Muscle layer of duodenum (tissue), 2 donors: ENCODE measurements at regions not wholly inside any gene's neighbourhood (a gene's known extent, or its start where the extent isn't known, plus 50 kb on each side); places are given as distances from the start of the nearest gene placed in this dataset.

Experiments used
- H3K27ac ChIP-seq: one replicate; pipeline ENCODE4 v1.7.0; 2013; ENCODE audit warnings: mild to moderate bottlenecking, low read length
- H3K27me3 ChIP-seq: one replicate; pipeline ENCODE4 v1.7.0; 2013; ENCODE audit warnings: low read depth, mild to moderate bottlenecking, control low read depth, low read length
- H3K36me3 ChIP-seq, 2 donors: one replicate each; pipeline ENCODE4 v1.7.0; 2013; ENCODE audit warnings: low read length in 2 of 2, control low read depth in 1 of 2, mild to moderate bottlenecking in 1 of 2; ENCODE audit not compliant: insufficient read depth in 2 of 2, control insufficient read depth in 1 of 2
- H3K4me1 ChIP-seq, 2 donors: one replicate each; pipeline ENCODE4 v1.7.0; 2013; ENCODE audit warnings: low read length in 2 of 2, mild to moderate bottlenecking in 2 of 2, control low read depth in 1 of 2, moderate library complexity in 1 of 2; ENCODE audit not compliant: insufficient read depth in 2 of 2, control insufficient read depth in 1 of 2
- H3K4me3 ChIP-seq, 2 donors: one replicate each; pipeline ENCODE4 v1.7.0; 2013; ENCODE audit warnings: low read length in 2 of 2, low read depth in 1 of 2, mild to moderate bottlenecking in 1 of 2
- H3K9me3 ChIP-seq, 2 donors: one replicate each; pipeline ENCODE4 v1.7.0; 2013; ENCODE audit warnings: low read length in 2 of 2, control low read depth in 1 of 2, mild to moderate bottlenecking in 1 of 2; ENCODE audit not compliant: control insufficient read depth in 1 of 2
- donor health status: healthy.

- Histone ChIP-seq H3K4me3 (no peak overlapping the region), H3K4me1 (no peaks in the 10 kb centered on the region), H3K36me3 (no peaks in the 10 kb centered on the region), H3K27me3 (no peaks in the 10 kb centered on the region), H3K27ac (no peak overlapping the region), H3K9me3 (no peaks in the 10 kb centered on the region)
Observed at GRCh38 chr6:71204741-71205140, 83.9 kb upstream of the OGFRL1 start.

GRCh38 chr6:71205336-71205956 is 83.2 kb upstream of the OGFRL1 start:
- no peak overlapping the region for H3K27ac ChIP-seq
- H3K27me3 ChIP-seq = no peaks in the 10 kb centered on the region
- H3K9me3 ChIP-seq = no peaks in the 10 kb centered on the region
- H3K4me3 ChIP-seq = no peak overlapping the region
- H3K36me3 ChIP-seq = no peaks in the 10 kb centered on the region
- H3K4me1 ChIP-seq = no peaks in the 10 kb centered on the region

- no peaks in the 10 kb centered on the region for H3K36me3 ChIP-seq
- no peaks in the 10 kb centered on the region for H3K4me1 ChIP-seq
- H3K9me3 ChIP-seq = no peaks in the 10 kb centered on the region
- no peak overlapping the region for H3K27ac ChIP-seq
- no peak overlapping the region for H3K4me3 ChIP-seq
- H3K27me3 ChIP-seq = no peaks in the 10 kb centered on the region
Observed at GRCh38 chr6:71206089-71206488, 82.5 kb upstream of the OGFRL1 start.

- H3K9me3 ChIP-seq = no peaks in the 10 kb centered on the region
Observed at GRCh38 chr6:71209206-71209605, 79.4 kb upstream of the OGFRL1 start.

GRCh38 chr6:71209626-71210025 is 79.0 kb upstream of the OGFRL1 start:
- no peaks in the 10 kb centered on the region for H3K9me3 ChIP-seq

More at GRCh38 chr6:71209206-71209605, 79.4 kb upstream of the OGFRL1 start:
- H3K4me1 ChIP-seq = no peaks in the 10 kb centered on the region
- no peaks in the 10 kb centered on the region for H3K27me3 ChIP-seq
- no peak overlapping the region for H3K4me3 ChIP-seq
- no peaks in the 10 kb centered on the region for H3K36me3 ChIP-seq
- H3K27ac ChIP-seq = no peak overlapping the region

GRCh38 chr6:71211799-71212198 is 76.8 kb upstream of the OGFRL1 start:
- Histone ChIP-seq H3K36me3 (no peaks in the 10 kb centered on the region), H3K27me3 (no peaks in the 10 kb centered on the region), H3K4me3 (no peak overlapping the region), H3K4me1 (no peaks in the 10 kb centered on the region), H3K27ac (no peak overlapping the region), H3K9me3 (no peaks in the 10 kb centered on the region)

More at GRCh38 chr6:71209626-71210025, 79.0 kb upstream of the OGFRL1 start:
- H3K27ac ChIP-seq = no peak overlapping the region
- no peak overlapping the region for H3K4me3 ChIP-seq
- H3K36me3 ChIP-seq = no peaks in the 10 kb centered on the region
- no peaks in the 10 kb centered on the region for H3K4me1 ChIP-seq
- H3K27me3 ChIP-seq = no peaks in the 10 kb centered on the region

GRCh38 chr6:71220466-71220865 is 68.1 kb upstream of the OGFRL1 start:
- Histone ChIP-seq H3K9me3 (no peaks in the 10 kb centered on the region), H3K4me1 (no peaks in the 10 kb centered on the region)

GRCh38 chr6:71222671-71223070 is 65.9 kb upstream of the OGFRL1 start:
- Histone ChIP-seq H3K36me3 (no peaks in the 10 kb centered on the region), H3K27me3 (no peaks in the 10 kb centered on the region), H3K9me3 (no peaks in the 10 kb centered on the region), H3K27ac (no peak overlapping the region), H3K4me1 (no peaks in the 10 kb centered on the region), H3K4me3 (no peak overlapping the region)

More at GRCh38 chr6:71220466-71220865, 68.1 kb upstream of the OGFRL1 start:
- Histone ChIP-seq H3K4me3 (no peak overlapping the region), H3K36me3 (no peaks in the 10 kb centered on the region), H3K27me3 (no peaks in the 10 kb centered on the region), H3K27ac (no peak overlapping the region)

- Histone ChIP-seq H3K4me1 (no peaks in the 10 kb centered on the region), H3K27me3 (no peaks in the 10 kb centered on the region), H3K27ac (no peak overlapping the region), H3K9me3 (no peaks in the 10 kb centered on the region), H3K36me3 (no peaks in the 10 kb centered on the region), H3K4me3 (no peak overlapping the region)
Observed at GRCh38 chr6:71224011-71224410, 64.6 kb upstream of the OGFRL1 start.

- no peaks in the 10 kb centered on the region for H3K4me1 ChIP-seq
- no peaks in the 10 kb centered on the region for H3K36me3 ChIP-seq
- H3K9me3 ChIP-seq = no peaks in the 10 kb centered on the region
- H3K27me3 ChIP-seq = no peaks in the 10 kb centered on the region
- no peak overlapping the region for H3K4me3 ChIP-seq
- H3K27ac ChIP-seq = no peak overlapping the region
Observed at GRCh38 chr6:71226151-71226550, 62.5 kb upstream of the OGFRL1 start.

- H3K27me3 ChIP-seq = no peaks in the 10 kb centered on the region
- no peaks in the 10 kb centered on the region for H3K4me1 ChIP-seq
- no peaks in the 10 kb centered on the region for H3K9me3 ChIP-seq
- H3K36me3 ChIP-seq = no peaks in the 10 kb centered on the region
- H3K27ac ChIP-seq = no peak overlapping the region
- H3K4me3 ChIP-seq = no peak overlapping the region
Observed at GRCh38 chr6:71228461-71229041, 60.1 kb upstream of the OGFRL1 start.

- no peaks in the 10 kb centered on the region for H3K9me3 ChIP-seq
- H3K36me3 ChIP-seq = no peaks in the 10 kb centered on the region
- H3K27me3 ChIP-seq = no peaks in the 10 kb centered on the region
- no peak overlapping the region for H3K27ac ChIP-seq
- no peak overlapping the region for H3K4me3 ChIP-seq
- H3K4me1 ChIP-seq = no peaks in the 10 kb centered on the region
Observed at GRCh38 chr6:71229477-71229876, 59.1 kb upstream of the OGFRL1 start.
